Mucosa of gallbladder (tissue), 1 donor: ENCODE measurements at regions not wholly inside any gene's neighbourhood (a gene's known extent, or its start where the extent isn't known, plus 50 kb on each side); places are given as distances from the start of the nearest gene placed in this dataset.

Experiments used
- DNase-seq: peaks from one replicate; pipeline ENCODE4 v3.0.0-alpha.2; 2020; ENCODE audit warnings: low spot score
- donor health status: DM: no; HTN: no; CAD: no.

GRCh38 chr22:27441706-27442475, 359.7 kb downstream of the MN1 start:
- DNase-seq: no peak

GRCh38 chr22:27443306-27443705, 358.2 kb downstream of the MN1 start:
- DNase-seq: no peak

GRCh38 chr22:27445881-27446280, 355.7 kb downstream of the MN1 start:
- peak; percentile 23 for DNase-seq

GRCh38 chr22:27447289-27447688, 354.3 kb downstream of the MN1 start:
- no peak for DNase-seq

- DNase-seq: no peak
Observed at GRCh38 chr22:27450448-27450847, 351.1 kb downstream of the MN1 start.

- no peak for DNase-seq
Observed at GRCh38 chr22:27452245-27452644, 349.3 kb downstream of the MN1 start.

- DNase-seq: no peak
Observed at GRCh38 chr22:27452922-27453321, 348.6 kb downstream of the MN1 start.

- DNase-seq: no peak
Observed at GRCh38 chr22:27453725-27454124, 347.8 kb downstream of the MN1 start.

GRCh38 chr22:27454807-27455450, 346.6 kb downstream of the MN1 start:
- no peak for DNase-seq

- DNase-seq: no peak
Observed at GRCh38 chr22:27455526-27455925, 346.0 kb downstream of the MN1 start.

- DNase-seq: no peak
Observed at GRCh38 chr22:27456696-27457503, 344.7 kb downstream of the MN1 start.

- no peak for DNase-seq
Observed at GRCh38 chr22:27459999-27460398, 341.6 kb downstream of the MN1 start.

GRCh38 chr22:27460591-27461347, 340.8 kb downstream of the MN1 start:
- DNase-seq: peak; percentile 53

- DNase-seq: no peak
Observed at GRCh38 chr22:27461470-27461869, 340.1 kb downstream of the MN1 start.

GRCh38 chr22:27462190-27462589, 339.4 kb downstream of the MN1 start:
- no peak for DNase-seq

- no peak for DNase-seq
Observed at GRCh38 chr22:27463121-27463660, 338.4 kb downstream of the MN1 start.

- no peak for DNase-seq
Observed at GRCh38 chr22:27466229-27466628, 335.3 kb downstream of the MN1 start.

GRCh38 chr22:27466778-27467438, 334.6 kb downstream of the MN1 start:
- no peak for DNase-seq

- no peak for DNase-seq
Observed at GRCh38 chr22:27467711-27468110, 333.8 kb downstream of the MN1 start.

- DNase-seq: no peak
Observed at GRCh38 chr22:27468712-27469111, 332.8 kb downstream of the MN1 start.

- no peak for DNase-seq
Observed at GRCh38 chr22:27470169-27470772, 331.3 kb downstream of the MN1 start.
